ENCODE measurements at regions not wholly inside any gene's neighbourhood (a gene's known extent, or its start where the extent isn't known, plus 50 kb on each side); places are given as distances from the start of the nearest gene placed in this dataset.
"Not testable (repeated sequence)": the region's sequence is repeated elsewhere in the genome, so short reads cannot be mapped to it uniquely, and the experiment has no call there.

- DNase-seq, result no peak
Measured at GRCh38 chr9:1882711-1883403, 132.3 kb upstream of the SMARCA2 start.

GRCh38 chr9:1890201-1890600 is 124.9 kb upstream of the SMARCA2 start:
- DNase-seq, result no peak

- no peak for DNase-seq
Measured at GRCh38 chr9:1890816-1891215, 124.3 kb upstream of the SMARCA2 start.

GRCh38 chr9:1903080-1903704 is 112.0 kb upstream of the SMARCA2 start:
- not testable (repeated sequence) for DNase-seq

DNA sequence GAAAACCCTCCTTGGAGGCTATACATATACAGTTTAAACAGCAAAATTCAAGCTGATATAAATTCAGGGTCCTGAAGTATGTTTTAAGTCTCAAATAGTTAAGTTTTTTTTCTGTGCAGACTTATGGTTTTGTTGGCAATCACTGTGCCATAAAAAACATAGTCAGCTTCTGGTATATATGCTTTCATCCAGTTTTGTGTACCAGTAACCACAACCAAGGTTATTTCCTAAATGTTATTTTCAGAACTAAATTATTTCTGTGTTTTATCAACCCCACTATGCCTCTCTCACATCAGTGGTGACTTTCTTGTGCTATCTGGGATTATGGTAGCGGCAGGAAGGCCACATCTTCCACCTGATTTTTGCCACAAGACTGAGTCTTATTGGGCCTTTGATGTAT is 107.7 kb upstream of the SMARCA2 start:
- DNase-seq, result no peak

DNA sequence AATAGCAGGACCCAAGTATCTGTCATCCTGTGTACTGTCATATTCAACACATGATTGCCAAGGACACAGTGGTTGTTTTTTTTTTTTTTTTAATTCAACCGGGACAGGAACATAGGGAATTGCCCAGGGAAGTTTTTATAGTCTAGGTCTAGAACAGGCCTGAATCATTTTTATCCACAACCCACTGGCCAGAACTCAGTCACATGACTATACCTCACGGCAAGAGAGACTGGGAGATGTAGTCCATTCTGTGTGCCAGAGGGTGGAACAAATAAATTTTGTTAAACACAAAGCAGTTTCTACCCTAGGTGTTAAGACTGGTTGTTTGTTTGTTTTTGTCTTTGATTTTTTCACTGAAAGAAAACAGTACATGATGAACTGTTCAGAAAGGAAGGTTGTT is 105.8 kb upstream of the SMARCA2 start:
- no peak for DNase-seq

DNA sequence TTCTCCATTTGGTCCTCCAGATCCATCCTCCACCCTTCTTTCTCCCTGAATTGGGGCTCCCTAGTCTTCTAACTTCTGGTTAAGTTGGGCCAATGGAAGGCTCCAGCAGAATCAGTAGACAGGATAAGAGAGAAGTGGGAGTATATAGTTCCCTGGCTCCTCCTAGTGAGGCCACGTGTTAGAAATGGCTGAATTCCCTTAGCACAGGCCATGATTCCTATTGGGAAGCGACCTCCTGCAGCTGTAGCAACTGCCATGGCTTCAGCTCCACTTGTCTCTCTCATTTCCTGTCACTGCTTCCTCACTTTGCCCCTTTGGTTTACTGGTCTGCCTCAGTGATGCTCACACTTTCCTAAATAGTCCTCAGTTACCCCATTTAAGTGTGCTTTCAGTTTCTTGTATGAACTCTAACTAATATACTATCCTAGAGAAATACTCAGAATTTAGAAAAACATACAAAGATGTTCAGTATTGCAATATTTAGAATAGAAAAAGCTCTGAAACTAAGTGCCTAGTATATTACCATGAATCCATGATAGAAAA is 104.8 kb upstream of the SMARCA2 start:
- DNase-seq, result no peak

DNA sequence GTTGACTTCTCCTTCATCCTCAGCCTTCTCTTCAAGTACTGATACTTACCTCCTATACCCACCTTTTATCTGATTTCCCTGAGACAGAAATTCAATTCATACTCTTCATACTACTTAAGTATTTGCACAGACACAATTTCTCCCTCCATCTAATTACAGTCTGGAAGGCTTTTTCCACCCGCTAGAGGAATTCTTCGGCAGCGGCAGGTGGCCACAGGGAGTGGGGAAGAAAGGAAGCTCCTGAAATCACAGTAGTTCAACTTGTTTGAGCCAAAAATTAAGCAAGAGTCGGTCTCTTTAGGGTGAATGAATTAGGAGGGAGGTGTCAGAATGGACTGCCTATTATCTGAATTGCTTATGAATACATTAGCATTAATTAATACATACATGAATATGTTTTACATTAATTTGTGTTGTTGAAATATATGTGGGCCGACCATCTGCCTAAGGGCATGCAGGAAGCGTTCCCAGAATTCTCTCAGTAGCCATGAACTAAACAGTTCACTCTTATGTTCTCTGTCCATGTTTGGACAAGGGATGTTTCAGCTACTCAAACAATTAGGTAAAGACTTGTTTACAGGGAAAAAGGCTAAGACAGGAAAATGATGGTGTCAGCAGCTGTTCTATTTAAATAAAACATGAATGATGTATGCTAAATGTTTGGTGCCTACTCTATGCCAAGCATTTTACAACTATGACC is 101.4 kb upstream of the SMARCA2 start:
- DNase-seq, result no peak

DNA sequence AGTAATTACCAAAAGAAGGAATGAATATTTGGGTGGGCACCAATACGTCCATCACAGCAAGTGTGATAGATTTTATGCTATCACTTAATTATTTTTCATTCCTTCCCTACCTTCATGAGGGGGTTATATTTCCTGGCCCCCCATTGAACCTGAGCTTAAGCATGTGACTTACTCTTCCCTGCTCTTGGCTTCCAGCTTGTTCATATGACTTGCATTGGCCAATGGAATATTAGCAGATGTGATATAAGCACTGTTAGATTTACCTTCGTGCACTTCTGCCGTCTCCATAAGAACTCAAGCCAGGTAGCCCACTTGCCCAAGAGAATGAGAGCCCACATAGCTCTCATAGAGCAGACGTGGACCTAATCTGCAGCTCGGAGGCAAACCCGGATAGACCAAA is 99.1 kb upstream of the SMARCA2 start:
- DNase-seq, result no peak

DNA sequence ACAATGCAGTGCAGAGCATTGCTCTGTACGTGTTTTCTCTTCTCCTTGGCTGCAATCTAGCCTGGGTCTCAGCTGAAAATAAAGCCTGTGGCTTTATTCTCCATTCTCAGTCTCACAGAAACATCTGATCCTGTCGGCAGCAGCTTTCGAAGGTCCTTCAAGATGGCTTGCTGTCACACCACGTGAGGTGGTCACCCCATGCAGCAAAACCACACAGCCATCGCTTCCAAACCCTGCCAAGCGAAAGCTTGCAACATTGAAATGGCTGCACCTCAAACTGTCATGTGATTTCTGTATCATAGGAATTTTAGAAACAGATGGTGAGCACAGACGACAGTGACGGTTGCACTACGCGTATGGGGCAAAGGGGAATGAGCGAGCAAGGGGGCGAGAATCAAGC is 98.5 kb upstream of the SMARCA2 start:
- peak; percentile 75 for DNase-seq

DNA sequence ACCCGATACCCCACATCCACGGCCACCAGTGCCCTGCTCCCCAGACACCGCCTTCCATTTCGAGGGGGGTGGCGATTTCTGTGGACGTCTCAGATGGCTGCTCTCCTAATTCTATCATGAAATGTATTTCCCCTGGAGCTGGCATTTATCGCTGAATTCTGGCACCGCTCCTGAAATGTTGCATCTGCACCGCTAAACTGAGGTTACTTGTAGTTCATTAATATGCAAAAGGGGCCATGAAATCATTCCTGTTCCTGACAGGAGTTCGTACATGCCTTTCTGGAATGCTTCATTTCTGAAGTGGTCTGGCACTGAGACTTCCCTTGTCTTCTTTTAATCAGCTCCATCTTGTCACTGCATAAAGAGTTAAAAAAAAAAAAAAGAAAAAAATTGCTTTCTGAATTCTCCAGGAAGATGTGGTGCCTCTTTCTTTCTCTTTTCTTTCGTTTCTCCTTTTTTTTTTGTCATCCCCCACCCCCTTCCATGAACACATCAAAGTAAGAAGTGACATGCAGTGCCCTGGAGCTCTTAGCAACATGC is 97.7 kb upstream of the SMARCA2 start:
- no peak for DNase-seq

DNA sequence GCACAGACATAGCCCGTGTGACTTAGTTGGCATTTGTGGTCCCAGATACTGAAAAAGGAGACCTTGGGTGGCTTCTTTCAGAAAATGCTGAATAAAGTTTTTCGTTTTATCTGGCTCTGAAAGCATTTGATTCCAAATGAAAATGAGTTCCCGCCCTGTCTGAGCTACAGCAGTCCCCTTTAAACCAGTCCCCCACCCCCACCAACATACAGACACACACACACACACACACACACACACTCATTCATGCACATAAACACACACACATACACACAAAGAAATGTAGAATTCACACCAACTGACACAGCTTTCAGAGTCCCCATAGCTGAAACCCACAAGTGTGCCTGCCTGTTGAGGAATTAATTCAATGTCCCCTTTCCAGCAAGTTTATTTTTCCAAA is 97.0 kb upstream of the SMARCA2 start:
- DNase-seq, result no peak

GRCh38 chr9:1918622-1919021 is 96.5 kb upstream of the SMARCA2 start:
- no peak for DNase-seq

DNA sequence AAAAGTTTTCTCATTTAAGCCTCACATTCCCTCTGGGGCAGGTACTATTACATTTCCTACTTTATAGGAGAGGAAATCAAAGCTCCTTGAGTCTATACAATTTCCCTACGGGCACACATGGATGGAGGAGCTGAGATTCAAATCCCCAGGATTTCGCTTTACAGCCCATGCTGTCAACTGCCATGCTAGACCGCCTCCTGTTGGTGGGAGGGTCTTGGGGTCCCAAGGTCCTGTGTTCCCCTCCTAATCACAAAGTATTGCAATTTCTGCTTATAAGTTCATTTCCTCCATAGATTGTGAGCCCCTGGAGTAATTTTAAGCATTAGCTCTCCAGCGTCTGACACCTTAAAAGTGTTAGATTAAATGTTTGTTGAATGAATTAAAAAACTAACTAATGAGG is 95.9 kb upstream of the SMARCA2 start:
- DNase-seq, result no peak

- DNase-seq, result no peak
Measured at GRCh38 chr9:1920386-1920785, 94.8 kb upstream of the SMARCA2 start.

GRCh38 chr9:1922026-1922425 is 93.1 kb upstream of the SMARCA2 start:
- DNase-seq, result no peak

DNA sequence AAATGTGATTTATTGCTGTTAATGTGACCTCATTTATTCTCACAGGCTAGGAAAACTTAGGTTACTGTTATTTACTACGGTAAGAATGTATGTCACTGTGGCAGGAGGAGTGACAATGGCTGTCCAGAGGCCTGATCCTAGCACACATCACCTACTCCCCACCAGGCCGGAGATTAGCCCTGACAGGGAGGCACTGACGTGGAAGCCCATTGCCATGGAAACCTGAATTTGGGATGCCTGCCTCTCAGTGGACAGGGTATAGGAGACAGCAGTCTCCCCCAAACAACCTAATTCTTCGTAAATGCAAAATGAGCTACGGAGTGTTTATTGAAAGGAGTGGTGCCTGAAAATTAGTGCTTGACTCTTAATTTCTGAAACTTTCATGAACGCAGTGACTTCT is 87.6 kb upstream of the SMARCA2 start:
- DNase-seq, result no peak

GRCh38 chr9:1929134-1929533 is 86.0 kb upstream of the SMARCA2 start:
- no peak for DNase-seq

GRCh38 chr9:1929722-1930244 is 85.4 kb upstream of the SMARCA2 start:
- no peak for DNase-seq

DNA sequence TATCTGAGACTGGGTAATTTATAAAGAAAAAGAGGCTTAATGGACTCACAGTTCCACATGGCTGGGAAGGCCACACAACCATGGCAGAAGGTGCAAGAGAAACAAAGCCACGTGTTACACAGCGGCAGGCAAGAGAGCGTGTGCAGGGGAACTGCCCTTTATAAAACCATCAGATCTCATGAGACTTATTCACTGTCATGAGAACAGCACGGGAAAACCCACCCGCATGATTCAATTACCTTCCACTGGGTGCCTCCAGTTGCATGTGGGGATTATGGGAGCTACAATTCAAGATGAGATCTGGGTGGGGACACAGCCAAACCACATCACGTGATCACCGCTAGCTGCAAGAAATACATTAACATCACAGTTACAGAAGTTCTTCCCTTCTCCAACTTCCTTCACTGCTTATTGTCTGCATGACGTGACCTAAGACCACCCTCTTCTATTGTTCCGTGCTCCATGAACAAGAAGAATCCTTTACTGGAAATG is 84.9 kb upstream of the SMARCA2 start:
- DNase-seq, result not testable (repeated sequence)

GRCh38 chr9:1938135-1938534 is 77.0 kb upstream of the SMARCA2 start:
- DNase-seq, result no peak

GRCh38 chr9:1938675-1939170 is 76.4 kb upstream of the SMARCA2 start:
- no peak for DNase-seq

DNA sequence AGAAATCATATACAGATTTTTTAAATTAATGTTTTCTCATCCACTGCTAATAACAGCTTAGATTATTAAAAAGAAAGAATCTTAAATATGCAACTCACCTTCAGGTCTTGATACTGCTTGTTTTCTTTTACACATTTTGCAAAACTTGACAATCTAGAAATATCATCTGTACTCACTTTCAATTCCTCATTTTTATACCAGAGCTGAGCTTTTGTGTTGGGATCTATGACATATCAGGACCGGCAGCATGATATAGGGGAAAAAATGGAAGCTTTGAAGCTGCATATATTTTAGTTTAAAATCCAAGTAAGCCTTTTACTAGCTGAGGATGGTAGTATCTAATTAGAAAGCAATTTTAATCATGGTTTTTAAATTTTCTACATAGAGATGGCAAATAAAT is 75.7 kb upstream of the SMARCA2 start:
- no peak for DNase-seq

Measured in NCI-H1694 (cell line).